Activated naive CD4-positive, alpha-beta T cell treated with anti-CD3 and anti-CD28 coated beads for 36 hours (primary cell): ENCODE measurements at regions not wholly inside any gene's neighbourhood (a gene's known extent, or its start where the extent isn't known, plus 50 kb on each side); places are given as distances from the start of the nearest gene placed in this dataset.

Source experiments
- CTCF ChIA-PET: fragments of 350-600 bp; sonication (Branson Sonifier 250); formaldehyde crosslinking; loops from one replicate; lab custom pipeline; 2021; ENCODE audit warnings: antibody characterized with exemption; lab: Charles Lee
- DNase-seq: peaks from one replicate; pipeline ENCODE4 v3.0.0-alpha.2; 2020
- H3K27ac Mint-ChIP-seq: one replicate; pipeline ENCODE4 v1.8.0; 2021; ENCODE audit warnings: mild to moderate bottlenecking, mixed read lengths
- H3K27me3 Mint-ChIP-seq: one replicate; pipeline ENCODE4 v1.8.0; 2021; ENCODE audit warnings: low read depth, mixed read lengths
- H3K36me3 Mint-ChIP-seq: one replicate; pipeline ENCODE4 v1.8.0; 2021; ENCODE audit warnings: low read depth, mixed read lengths
- H3K4me1 Mint-ChIP-seq: one replicate; pipeline ENCODE4 v1.8.0; 2021; ENCODE audit warnings: low read depth, mixed read lengths
- H3K4me3 Mint-ChIP-seq: one replicate; pipeline ENCODE4 v1.8.0; 2021; ENCODE audit warnings: mild to moderate bottlenecking, moderate library complexity, mixed read lengths
- H3K9me3 Mint-ChIP-seq: one replicate; pipeline ENCODE4 v1.8.0; 2021; ENCODE audit warnings: mixed read lengths
- intact Hi-C: fragments of 100-400 bp; cut with micrococcal nuclease; formaldehyde crosslinking; loops from one replicate; pipeline ENCODE4 v1.15.1; 2023

DNA sequence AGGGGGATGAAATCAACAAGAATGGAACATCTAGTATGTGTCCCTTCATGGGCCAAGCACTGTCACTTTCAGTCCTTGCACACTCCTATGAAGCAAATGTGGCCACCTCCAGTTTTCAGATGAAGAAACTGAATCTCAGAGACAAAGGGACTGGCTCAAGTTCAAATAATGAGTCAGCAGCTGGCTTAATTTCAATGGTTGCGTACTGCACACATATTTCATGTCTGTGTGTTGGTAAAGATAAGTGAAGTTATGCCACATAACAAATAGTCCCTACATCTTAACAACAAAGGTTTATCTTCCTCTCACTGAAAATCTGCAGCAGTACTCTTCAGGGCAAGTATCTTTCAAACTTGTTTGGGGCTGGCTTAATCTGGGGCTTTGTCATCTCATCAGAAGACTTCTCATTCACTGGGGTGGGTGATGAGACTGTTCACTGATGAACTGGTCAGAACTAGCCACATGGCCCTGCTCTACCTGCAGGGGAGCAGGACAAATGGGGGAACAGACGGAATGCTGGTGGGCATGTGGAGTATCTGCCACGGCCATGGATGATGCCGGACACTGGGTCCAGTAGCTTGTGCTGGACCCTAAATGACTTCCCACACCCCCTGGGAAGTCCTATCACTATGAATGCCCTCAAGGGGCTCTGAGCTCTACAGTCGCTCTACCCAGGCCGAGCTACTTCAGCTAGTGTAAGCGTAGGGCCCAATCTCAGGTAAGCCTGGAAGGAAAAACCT, 263.2 kb downstream of the CYP26B1 start:
- Mint-ChIP-seq H3K4me1 (no peaks in the 10 kb centered on the region), H3K4me3 (no peak overlapping the region), H3K27me3 (no peaks in the 10 kb centered on the region), H3K36me3 (no peaks in the 10 kb centered on the region), H3K27ac (no peak overlapping the region), H3K9me3 (no peaks in the 10 kb centered on the region)
- CTCF ChIA-PET, result interaction anchor here (1.0 kb wide), 1 partner anchor 338 kb away, joined by 3 read pairs; no protein-coding TSS in a partner anchor
- intact Hi-C loops, result no loop called here
- no peak for DNase-seq

DNA sequence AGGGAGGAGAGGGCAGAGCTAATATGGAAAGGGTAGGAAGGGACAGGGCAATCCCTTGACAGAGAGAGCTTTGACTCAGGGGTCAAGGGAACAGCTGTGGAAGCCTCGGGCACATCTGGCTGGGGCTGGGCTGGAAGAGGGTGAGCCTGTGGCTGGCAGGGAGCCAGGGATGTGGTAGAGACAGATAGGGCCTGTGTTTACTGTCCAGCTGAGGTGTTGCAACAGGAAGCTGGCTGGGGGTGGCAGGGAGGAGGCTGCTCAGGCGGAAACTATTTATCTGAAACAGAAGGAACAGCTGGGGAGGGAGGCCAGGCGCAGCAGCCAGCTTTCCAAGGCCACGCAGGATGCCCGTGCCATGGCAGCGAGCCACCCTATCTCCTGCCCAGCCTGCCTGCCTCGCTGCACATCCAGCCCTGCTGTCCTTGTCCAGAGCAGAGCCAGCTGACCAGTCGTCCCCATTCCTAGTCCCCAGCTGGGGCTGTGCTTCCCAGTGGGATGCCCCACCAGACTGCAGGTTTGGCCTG, 264.7 kb downstream of the CYP26B1 start:
- Mint-ChIP-seq H3K27ac (no peak overlapping the region), H3K36me3 (no peaks in the 10 kb centered on the region), H3K9me3 (no peaks in the 10 kb centered on the region), H3K4me3 (no peak overlapping the region), H3K27me3 (no peaks in the 10 kb centered on the region), H3K4me1 (no peaks in the 10 kb centered on the region)
- no peak for DNase-seq
- intact Hi-C loops, result no loop called here
- CTCF ChIA-PET, result no interaction called here

DNA sequence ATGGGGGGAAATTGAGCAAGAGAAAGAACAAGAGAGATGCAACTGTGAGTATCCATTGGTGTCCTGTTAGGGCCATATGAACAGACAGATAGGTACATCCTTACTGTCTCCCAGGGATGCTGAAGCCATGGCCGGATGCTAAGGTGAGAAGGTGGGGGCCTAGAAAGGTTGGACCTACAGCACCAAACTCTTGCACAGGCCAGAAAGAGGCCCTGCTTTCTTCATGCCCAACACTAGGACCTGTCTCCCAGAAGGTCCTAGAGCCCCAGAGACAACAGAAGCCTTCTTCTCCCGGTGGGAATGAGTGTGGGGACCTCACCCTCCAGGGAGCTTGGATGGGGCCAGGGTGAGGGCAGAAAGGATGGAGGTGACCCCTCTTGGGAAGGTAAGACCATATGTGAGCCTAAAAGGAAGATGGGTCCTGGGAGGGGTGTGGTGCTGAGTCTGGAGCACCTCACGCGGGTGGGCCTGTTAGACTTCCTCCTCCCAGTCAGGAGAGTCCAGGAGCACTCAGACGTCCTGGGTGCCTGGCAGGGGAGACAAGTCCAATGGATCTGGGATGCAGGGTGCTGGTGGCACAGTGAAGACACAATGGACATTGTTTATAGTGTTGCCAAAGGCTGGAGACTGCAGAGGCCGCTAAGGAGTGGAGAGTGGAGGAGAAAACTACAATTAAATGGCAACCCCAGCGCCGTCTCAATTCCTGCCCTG, 265.3 kb downstream of the CYP26B1 start:
- no peaks in the 10 kb centered on the region for H3K4me1 Mint-ChIP-seq
- no peaks in the 10 kb centered on the region for H3K9me3 Mint-ChIP-seq
- DNase-seq, result no peak
- CTCF ChIA-PET, result interaction anchor here (1.2 kb wide), 1 partner anchor 29 kb away, joined by 4 read pairs; no protein-coding TSS in a partner anchor
- intact Hi-C loops, result no loop called here
- H3K27ac Mint-ChIP-seq, result no peak overlapping the region
- no peak overlapping the region for H3K4me3 Mint-ChIP-seq
- H3K36me3 Mint-ChIP-seq, result no peaks in the 10 kb centered on the region
- H3K27me3 Mint-ChIP-seq, result no peaks in the 10 kb centered on the region

DNA sequence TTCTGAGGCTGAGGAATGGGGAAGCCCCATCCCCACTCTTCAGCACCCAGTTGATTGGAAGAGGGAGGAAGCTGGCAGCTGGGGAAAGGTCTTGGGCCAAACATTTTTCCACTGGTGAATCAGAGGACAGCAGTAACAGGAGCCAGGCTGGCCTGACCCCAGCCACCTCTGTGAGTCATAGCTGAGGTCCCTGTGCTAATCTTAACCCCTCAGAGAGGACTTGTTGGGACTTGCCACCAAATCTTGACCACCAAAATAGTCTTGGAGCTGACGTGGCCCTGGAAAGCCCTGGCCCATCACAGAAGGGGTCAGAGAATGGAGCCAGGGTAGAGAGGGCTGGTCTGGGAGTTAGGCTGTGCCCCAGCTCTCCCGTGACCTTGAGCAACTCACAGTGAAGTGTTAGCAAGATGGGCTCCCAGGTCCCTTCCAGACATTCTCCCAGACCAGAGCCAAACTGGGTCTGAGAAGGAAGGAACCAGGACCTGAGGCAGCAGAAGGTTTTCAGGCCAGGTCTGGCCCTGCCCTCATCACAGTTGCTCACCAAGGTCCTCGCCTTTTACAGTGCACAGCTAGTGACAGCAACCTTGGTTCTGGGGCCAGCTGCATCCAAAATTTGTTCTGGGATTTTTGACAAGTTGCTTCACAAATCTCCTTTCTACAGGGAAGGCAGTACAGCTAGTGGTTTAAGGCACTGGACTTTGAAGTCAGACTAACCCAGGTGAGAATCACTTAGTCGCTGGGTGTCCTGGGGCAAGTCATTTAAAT, 266.6 kb downstream of the CYP26B1 start:
- no peak for DNase-seq
- CTCF ChIA-PET, result interaction anchor here (0.7 to 1.2 kb wide), 4 partner anchors 27 to 725 kb away, joined by 3 to 4 read pairs (median 3); no protein-coding TSS in a partner anchor
- intact Hi-C loops, result no loop called here
- no peaks in the 10 kb centered on the region for H3K4me1 Mint-ChIP-seq
- H3K36me3 Mint-ChIP-seq, result no peaks in the 10 kb centered on the region
- no peak overlapping the region for H3K4me3 Mint-ChIP-seq
- peaks cover 2% of the 10 kb centered on the region for H3K27me3 Mint-ChIP-seq
- no peaks in the 10 kb centered on the region for H3K9me3 Mint-ChIP-seq
- no peak overlapping the region for H3K27ac Mint-ChIP-seq

DNA sequence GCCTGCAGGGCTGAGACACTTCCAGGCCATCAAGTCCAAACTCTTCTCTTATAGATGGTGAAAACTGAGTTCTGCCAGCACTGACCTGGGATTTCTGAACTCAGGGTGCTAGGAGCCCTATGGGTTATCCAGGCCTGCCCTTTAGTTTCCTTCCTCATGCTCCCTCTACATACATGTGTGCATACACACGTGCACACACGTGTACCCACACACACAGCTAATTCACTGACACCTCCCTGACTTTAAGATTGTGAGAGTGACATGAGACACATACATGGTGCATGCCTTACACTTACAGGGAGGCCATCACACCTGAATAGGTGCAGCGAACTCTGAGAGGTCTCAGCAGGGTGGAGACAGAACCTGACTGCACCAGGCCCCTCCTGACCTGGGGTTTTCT, 267.4 kb downstream of the CYP26B1 start:
- intact Hi-C loops, result no loop called here
- no peak for DNase-seq
- no peaks in the 10 kb centered on the region for H3K36me3 Mint-ChIP-seq
- H3K27ac Mint-ChIP-seq, result no peak overlapping the region
- H3K4me1 Mint-ChIP-seq, result no peaks in the 10 kb centered on the region
- CTCF ChIA-PET, result no interaction called here
- H3K9me3 Mint-ChIP-seq, result no peaks in the 10 kb centered on the region
- no peak overlapping the region for H3K4me3 Mint-ChIP-seq
- H3K27me3 Mint-ChIP-seq, result peaks cover 2% of the 10 kb centered on the region

DNA sequence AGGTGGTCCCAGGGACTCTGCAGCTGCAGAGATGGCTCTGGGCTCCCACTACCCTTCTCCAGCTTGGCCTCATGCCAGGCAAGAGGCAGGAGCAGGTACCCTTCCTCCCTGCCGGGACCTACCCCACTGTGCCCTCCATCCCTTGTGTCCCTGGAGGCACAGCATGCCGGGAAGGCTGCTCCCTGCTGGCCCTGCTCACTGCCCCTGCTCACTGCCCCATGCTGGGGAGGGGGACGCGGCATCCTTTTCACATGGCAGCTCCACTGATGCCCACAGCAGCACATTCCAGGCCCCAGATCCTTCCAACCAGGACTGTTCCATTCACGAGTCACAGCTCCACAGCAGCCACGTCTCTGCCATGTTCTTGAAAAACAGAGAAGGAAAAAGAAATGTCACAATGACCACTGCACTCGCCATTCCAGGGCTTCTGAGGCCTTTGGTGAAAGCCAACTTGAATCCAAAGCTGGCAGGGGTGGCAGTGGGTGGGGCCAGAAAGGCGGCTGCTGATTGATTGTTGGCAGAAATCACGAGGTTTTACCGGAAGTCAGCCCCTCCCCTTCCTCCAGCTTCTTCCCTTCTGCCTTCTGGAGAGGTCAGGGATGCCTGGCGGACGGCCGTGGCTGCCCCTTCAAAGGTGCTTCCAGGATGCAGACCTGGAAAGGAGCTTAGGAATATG, 268.0 kb downstream of the CYP26B1 start:
- no peaks in the 10 kb centered on the region for H3K4me1 Mint-ChIP-seq

DNA sequence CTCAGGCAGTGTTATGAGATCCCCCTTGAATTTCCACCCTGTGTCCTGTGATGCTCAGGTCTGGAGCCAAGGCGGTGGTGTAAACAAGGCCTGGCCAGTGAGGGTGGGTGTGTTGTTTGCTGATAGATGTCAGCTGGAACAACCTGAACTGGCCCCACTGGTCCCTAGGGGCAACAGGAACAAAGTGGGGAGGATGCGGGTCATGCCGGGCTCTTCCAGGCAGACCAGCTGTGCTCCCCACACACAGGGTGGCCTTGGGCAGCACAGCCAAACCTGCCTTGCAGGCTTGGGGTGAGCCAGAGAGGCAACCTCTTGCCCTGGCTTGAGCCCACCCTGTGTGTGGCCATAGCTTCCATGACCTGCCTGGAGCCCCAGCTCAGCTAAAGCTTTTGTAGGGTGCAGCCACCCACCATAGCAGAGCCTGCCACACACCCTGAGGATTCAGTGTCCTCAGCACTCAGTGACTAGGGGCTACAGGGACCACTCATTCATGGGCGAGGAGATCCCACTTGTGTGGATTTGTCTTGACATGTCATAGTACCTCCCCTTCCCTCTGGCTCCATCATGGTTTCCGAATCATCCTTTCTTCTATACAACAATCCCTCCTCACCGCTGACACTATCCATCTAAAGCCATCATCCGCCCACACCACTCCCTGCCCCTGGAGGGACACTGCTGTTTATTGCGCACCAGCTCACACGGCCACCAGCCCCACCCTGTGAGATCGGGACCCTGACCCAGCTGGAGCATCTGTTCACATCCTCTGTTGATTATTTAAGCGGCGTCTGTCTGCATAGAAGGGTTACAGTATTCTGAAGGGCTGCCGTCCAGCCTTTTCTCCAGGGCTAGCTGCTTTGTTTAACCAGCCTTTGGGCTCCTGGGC, 268.8 kb downstream of the CYP26B1 start:
- intact Hi-C loops, result no loop called here
- DNase-seq, result no peak
- Mint-ChIP-seq H3K9me3 (no peaks in the 10 kb centered on the region), H3K4me1 (no peaks in the 10 kb centered on the region), H3K36me3 (no peaks in the 10 kb centered on the region), H3K27me3 (peaks cover 2% of the 10 kb centered on the region), H3K4me3 (no peak overlapping the region), H3K27ac (peak overlapping the region; percentile 16)
- CTCF ChIA-PET, result no interaction called here

More for the DNA sequence above, 268.0 kb downstream of the CYP26B1 start:
- Mint-ChIP-seq H3K36me3 (no peaks in the 10 kb centered on the region), H3K27ac (no peak overlapping the region), H3K9me3 (no peaks in the 10 kb centered on the region), H3K4me3 (no peak overlapping the region), H3K27me3 (peaks cover 2% of the 10 kb centered on the region)
- no peak for DNase-seq
- intact Hi-C loops, result no loop called here
- CTCF ChIA-PET, result no interaction called here

DNA sequence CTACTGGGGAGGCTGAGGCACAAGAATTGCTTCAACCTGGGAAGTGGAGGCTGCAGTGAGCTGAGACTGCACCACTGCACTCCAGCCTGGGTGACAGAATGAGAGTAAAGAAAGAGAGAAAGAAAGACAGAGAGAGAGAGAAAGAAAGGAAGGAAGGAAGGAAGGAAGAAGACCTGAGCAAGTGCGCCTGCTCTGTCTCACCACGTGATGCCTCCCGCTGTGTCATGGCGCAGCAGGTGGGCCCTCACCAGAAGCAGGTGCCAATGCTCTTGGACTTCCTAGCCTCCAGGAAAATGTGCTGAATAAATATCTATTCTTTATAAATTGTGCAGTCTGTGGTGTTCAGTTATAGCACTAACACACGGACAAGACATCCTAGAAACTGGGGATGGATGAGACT, 270.0 kb downstream of the CYP26B1 start:
- no peak for DNase-seq
- Mint-ChIP-seq H3K4me1 (no peaks in the 10 kb centered on the region), H3K4me3 (no peak overlapping the region), H3K27me3 (peaks cover 6% of the 10 kb centered on the region), H3K36me3 (no peaks in the 10 kb centered on the region), H3K9me3 (no peaks in the 10 kb centered on the region), H3K27ac (no peak overlapping the region)
- CTCF ChIA-PET, result no interaction called here
- intact Hi-C loops, result no loop called here

DNA sequence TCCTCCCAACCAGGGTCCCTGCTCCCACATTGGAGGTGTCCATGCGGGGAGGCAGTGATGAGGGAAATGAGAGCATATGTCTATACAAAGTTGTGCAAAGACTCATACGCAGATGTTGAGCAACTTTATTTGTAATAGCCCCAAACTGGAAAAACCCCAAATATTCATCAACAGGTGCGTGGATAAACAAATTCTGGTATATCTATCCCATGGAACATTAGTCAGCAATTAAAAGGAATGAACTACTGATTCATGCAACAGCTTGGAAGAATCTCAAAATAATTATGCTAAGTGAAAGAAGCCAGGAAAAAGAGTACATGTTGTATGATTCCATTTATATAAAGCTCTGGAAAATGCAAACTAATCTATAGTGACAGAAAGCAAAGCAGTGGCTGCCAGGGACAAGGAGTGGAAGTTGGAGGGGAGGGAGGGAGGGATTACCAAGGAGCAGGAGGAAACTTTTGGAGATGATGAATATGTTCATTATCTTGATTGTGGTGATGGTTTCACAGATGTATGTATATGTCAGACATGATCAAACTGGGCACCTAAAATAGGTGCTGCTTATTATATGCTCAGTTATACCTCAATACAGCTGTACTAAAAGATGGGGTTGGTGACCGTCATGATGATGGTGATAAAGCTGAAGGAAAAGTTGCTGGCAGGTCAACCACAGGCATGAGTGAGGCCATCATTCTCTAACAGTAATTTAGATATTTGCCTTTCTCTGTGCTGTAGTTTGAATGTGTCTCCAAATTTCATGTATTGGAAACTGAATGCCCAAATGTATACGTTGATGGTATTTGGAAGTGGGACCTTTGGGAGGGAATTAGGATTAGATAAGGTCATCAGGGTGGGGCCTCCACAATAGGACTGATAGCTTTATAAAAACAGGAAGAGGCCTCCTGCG, 270.9 kb downstream of the CYP26B1 start:
- Mint-ChIP-seq H3K9me3 (no peaks in the 10 kb centered on the region), H3K36me3 (no peaks in the 10 kb centered on the region), H3K4me3 (no peak overlapping the region), H3K27me3 (peaks cover 10% of the 10 kb centered on the region), H3K4me1 (no peaks in the 10 kb centered on the region), H3K27ac (no peak overlapping the region)
- CTCF ChIA-PET, result interaction anchor here (0.6 kb wide), 1 partner anchor 273 kb away, joined by 4 read pairs; no protein-coding TSS in a partner anchor
- no peak for DNase-seq
- intact Hi-C loops, result no loop called here

DNA sequence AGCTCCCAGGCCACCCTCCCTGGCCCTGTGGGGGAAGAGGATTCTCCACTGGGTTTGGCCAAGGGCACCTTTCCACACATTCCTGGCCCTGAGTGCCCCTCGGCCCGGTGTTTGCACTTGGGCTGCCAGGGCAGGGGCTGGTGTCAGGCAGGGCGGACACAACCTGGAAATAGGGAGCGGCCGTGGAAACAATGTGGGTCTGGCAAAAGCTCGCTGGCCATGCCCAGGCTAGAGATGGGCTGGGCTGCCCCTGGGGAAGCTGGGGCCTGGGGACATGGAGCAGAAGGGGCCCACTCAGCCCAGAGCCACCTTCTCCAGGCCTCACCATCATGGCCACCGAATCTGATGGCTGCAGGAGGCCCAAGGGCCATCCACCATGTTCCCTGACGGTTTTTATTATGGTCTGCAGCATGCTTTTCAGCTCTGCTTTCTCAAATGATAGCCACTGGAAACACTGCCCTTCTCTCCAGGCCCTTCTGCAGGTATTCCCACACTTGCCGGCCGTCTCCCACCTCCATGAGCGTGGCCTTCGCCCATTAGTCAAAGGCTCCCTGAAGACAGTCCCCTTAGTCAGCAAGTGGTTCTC, 275.1 kb downstream of the CYP26B1 start:
- Mint-ChIP-seq H3K36me3 (no peaks in the 10 kb centered on the region), H3K4me1 (no peaks in the 10 kb centered on the region), H3K27me3 (peaks cover 28% of the 10 kb centered on the region), H3K9me3 (no peaks in the 10 kb centered on the region), H3K27ac (no peak overlapping the region), H3K4me3 (no peak overlapping the region)
- intact Hi-C loops, result loop anchor here (5.0 kb wide), 1 partner anchor 325 kb away; no protein-coding TSS in a partner anchor
- DNase-seq, result no peak
- CTCF ChIA-PET, result no interaction called here
